Stimulated activated CD4-positive, alpha-beta T cell treated with anti-CD3 and anti-CD28 coated beads, Interleukin-15, amount 100 ng/mL, for 24 hours (primary cell): ENCODE measurements at regions not wholly inside any gene's neighbourhood (a gene's known extent, or its start where the extent isn't known, plus 50 kb on each side); places are given as distances from the start of the nearest gene placed in this dataset.

ENCODE experiments used
- DNase-seq: peaks from one replicate; pipeline ENCODE4 v3.0.0-alpha.2; 2020

DNA sequence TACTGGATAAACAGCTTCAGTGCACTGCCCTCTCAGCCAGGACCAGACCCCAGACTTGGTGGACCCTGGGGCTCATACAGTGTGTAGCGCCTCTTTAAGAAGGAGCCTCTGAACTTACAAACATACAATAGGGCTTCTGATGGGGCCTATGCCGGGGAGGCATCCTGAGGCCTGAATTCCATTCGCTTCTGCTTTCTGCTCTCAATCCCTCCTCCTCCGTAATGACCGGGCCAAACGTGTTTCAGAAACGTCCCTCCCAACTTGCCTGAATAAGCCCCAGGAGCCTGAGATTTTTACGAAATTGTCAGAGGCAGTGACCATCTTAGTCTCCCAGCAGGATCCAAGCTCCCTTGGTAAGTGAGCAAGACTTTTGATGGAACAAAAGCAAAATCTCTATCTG lies 128.1 kb upstream of the BOD1 start:
- DNase-seq: no peak

DNA sequence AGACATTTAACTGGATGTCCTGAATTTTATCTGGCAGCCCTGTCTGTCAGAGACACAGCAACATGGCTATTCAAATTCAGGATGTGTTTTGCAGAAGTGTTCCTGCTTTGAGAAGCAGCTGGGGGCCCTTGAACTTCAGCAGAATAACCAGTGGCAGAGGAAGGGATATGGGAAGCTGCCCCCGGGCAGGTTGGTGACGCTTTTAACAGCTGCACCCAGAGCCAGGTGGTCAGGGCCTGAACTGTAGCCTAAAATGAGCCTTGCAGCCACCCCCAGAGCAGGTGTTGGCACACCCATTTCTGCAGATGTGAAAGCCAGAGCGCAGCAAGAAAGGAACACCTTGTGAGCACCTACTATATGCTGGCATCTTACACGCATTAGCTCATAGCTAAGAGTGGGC lies 128.7 kb upstream of the BOD1 start:
- no peak for DNase-seq

DNA sequence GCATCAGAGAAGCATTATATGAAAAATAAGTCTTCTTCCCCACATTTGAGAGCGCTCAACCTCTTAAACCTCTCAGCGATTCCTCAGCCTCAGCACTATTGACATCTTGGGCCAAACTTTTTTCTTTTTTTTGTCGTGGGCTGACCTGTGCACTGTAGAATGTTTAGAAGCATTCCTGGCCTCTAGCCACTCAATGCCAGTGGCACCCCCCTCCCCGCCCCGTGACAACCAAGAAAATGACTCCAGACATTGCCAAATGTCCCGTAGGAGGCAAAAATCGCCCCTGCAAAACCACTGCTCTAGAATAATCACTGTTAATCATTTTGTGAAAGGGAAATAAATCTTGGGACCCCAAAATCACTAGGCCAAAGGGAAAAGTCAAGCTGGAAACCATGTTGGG lies 129.1 kb upstream of the BOD1 start:
- no peak for DNase-seq

DNA sequence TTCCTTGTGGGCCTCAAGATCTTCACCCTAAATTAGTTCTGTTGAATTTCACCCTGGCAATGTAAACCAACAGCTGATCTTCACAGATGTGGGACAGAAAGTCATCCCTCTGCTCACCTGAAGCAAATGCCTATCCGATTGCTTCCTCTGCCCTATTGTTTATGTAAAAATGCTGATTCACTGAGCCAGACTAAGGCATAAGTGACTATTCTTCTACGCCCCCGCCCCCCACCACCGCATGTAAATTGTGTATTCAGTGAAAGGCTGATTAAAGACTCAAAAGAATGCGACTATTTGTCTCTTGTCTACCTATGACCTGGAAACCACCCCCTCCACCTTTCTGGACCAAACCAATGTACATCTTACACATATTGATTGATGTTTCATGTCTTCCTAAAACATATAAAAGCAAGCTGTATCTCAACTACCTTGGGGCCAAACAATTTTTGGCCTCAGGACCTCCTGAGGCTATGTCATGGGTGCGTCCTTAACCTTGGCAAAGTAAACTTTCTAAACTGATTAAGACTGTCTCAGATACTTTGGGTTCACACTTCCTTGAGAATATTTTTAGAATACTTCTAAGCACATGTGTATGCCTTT lies 129.7 kb upstream of the BOD1 start:
- no peak for DNase-seq

DNA sequence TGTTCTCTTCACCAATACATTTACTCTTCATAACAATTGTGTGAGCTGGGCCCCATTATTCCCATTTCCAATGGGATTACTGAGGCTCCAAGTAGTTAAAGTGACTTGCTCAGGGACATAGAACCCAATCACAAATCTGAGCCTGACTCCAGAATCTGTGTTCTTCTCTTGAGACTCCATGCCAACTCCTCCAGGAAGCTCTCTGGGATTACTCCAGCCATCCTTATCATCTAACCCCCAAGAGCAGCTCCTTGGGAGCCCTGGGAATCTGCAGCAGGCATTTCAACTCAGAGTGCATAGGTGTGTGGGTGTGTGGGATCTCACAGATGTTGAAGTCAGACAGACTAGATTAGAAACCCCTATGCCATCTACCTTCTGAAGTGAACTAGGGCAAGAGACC lies 131.4 kb upstream of the BOD1 start:
- no peak for DNase-seq

DNA sequence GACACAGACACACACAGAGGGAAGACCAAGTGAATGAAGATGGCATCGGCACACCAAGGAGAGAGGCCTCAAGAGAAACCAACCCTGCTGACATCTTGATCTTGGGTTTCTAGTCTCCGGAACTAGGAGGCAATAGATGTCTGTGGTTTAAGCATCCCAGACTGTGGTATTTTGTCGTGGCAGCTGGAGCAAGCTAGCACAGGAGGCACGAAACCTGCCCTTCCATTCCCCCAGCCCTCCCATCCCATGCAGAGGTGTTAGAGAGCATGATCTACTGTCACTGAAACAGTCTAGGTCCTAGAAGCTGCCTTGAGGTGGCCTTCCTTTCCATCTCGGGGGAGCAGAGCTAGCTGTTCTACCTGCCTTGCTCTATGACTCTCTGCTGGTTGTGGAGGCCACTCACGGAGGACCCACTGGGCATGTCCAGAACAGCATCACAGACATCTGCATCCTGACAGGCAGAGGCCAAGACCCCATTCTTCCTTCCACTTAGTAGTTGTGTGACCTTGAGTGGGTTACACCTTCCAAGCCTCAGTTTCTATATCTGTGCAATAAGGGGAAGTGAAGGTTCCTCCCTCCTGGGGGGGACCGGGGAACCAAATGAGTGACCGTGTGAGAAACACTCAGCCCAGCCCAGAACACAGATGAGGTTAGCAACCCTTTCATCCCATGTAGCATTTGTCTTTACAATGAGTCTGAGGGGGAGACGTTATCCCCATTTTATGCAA lies 134.3 kb upstream of the BOD1 start:
- DNase-seq: no peak

DNA sequence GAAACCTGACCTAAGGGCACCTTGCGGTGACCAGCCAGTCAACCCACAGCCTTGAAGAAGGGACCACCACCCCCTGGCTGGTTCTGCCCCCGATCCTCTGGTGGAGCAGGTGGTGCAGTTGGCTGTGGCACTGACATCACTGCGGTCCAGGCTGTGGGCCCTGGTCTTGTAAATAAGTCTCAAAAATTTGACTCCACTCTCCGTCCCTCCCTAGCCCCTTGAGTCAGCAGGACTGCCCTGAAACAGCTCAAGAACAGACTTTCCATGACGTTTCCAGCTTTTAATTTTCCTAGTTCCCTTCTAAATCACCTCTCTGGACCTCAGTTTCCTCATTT lies 134.8 kb upstream of the BOD1 start:
- DNase-seq: no peak

DNA sequence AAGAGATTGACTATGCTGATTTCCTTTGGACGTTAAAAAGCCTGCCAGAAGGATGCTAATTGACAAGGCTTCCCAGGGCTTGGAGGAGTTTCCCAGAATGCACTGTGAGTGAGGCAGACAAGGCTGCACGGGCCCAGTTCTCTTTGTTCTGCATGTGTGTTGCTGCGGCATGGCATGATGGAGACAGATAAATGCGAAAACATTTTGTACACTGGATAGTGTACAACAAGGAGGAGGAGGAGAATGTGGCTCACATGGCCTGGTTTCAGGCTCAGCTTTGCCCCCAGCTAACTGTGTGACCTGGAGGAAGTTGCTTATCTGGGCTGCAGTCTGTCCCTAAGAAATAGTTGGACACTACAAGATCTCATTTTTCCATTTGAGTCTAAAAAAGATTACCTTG lies 135.5 kb upstream of the CPEB4 start:
- no peak for DNase-seq

DNA sequence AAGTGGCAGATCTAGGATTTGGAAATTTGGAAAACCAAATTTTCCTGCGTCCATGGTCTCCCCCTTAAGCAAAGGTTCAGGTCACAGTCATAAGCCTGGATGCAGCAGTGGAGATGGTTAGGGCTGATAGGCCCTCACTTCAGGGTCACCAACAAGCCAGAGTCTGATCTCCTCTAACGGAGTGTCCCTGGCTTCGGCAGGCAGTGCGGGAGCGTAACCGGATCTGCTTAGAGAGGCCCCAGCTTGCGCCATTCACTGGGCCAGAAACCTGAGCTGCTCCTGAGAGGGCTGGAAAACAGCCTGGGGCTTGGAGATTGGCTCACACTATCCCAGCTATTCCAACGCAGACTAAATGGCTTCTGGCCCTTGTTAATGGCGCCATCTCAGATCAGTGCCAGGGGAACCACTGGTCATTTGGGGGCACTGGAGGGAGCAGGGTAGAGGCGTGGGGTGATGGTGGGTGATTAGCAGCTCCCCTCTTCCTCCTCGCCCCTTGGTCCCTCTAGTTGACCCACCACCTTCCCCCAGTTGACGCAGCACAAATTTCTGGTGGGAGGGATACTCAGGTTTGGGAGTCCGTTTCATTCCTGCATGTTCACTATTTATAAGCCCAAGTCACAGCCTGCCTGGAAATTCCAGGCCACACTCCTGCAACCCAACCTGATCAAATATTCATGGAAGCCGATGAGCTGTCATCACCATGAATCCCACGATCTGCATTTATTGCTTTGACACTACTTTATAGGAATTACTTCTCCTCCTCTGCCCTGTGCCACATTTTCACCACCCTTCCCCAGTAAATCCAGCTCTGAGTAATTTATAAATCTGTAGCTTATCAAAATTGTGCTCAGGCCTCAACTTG lies 134.6 kb upstream of the CPEB4 start:
- no peak for DNase-seq

DNA sequence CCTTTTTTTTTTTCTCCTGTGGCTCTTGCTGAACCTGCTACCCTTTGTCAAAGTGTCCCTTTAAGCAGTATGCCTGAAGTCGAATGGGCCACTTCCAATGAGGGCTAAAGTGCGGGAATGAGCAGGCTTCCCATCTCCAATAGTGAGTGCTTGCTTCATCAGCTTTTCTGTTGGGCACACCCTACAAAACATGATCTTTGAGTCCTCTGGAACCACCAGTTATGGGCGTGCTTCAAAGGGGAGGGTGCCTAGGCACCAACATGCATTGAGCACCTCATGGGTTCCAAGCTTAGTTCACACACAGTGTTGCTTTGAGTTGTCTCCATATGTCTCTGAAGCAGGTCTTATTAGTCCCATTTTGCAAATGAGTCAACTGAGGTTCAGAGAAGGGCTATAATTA lies 132.8 kb upstream of the CPEB4 start:
- DNase-seq: no peak

DNA sequence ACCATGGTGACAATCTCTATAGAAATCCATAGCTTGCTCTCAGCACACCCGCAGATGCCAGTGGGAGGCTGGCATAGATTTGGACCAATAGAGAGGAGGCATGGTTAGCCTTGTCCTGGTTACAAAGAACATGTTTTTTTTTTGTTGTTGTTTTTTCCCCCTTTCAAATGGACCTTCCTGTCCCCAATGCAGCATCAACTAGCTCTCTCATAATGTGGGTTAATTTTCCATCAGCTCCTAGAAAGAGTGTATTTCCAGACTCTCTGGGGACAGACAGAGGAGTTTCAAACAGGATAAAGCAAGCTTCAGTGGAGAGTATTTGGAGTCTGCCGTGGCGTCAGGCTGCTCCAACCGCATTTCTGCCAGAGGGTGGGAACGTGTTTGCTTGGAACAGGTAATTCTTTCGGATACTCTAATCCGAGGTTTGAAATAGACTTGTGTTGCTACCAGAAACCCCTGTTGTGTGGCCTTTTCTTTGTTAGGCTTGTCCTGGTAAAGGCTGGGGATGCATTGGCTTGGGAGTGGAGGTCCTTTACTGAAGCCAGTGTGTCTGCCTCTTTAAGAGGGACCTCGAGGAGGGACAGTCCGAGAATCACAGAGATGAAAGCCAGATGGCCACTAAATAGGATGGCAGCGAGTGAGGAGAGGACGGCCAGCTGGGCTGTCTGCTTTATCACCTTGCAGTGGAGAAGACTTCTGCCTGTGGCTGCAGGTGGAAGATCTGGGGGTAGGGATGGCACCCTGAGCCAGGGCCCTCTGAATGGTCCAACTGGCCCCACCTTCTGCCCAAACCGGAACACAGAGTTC lies 130.5 kb upstream of the CPEB4 start:
- no peak for DNase-seq

DNA sequence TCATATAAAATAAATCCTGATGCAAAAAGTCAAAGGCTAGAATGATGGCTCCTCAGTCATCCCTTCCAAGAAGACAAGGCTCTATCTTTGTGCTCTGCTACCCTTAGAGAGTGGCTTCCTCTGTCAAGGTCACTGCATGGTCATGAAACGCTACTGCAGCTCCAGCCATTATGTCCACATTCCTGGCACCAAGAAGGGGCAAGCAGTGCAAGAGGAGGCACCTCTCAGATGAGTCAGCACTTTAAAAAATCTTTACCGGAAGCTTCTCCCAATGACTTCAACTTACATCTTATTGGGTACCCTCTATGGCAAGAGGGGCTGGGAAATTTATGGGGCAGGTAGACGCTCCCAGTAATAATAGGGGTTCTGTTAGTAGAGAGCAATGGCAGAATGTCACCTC lies 129.5 kb upstream of the CPEB4 start:
- no peak for DNase-seq

DNA sequence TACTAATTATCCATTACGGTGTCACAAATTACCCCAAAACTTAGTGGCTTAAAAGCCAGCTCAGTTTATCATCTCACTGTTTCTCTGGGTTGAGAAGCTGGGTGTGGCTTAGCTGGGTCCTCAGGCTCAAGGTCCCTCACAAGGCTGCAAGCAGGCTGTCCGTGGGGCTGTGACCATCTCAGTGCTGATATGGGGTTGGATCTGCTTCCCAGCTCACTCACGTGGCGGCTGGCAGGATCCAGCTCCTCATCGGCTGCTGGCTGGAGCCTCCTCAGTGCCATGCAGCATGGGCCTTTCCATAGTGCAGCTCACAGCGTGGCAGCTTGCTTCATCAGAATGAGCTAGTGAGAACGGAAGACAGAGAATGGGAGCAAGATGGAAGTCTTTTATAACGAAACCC lies 128.5 kb upstream of the CPEB4 start:
- no peak for DNase-seq

DNA sequence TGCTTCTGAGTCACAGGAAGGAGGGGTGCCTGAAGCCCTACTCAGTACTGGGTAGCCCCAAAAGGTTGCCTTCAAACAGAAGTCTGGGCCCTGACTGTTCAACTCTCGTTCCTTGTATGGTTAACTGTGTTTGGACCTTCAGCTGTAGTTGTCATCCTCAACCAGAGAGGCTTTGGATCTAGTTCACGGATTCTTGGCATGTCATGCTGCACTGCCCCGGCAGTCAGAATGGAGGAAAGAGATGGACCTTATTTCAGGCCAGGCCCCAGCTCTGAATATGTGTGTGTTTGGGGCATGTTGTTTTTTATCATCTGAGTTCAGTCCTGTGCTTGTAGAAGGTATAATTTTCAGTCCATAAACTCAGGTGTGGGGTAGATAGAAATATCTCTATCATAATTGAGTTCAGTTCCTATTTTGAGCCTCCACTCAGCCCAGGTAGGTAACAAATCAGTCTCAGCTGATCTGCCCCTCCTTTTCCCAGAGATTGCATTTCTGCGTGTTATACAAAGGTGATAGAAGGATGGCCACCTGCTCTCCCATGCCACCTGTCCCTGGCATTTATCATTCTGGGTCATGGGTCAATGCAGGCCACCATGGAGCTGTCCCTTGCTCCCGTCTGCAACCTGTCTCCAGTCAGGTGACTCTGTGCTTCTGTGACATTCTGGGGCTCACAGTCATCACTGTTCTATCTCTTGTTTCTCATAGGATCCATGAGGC lies 127.5 kb upstream of the CPEB4 start:
- DNase-seq: no peak

DNA sequence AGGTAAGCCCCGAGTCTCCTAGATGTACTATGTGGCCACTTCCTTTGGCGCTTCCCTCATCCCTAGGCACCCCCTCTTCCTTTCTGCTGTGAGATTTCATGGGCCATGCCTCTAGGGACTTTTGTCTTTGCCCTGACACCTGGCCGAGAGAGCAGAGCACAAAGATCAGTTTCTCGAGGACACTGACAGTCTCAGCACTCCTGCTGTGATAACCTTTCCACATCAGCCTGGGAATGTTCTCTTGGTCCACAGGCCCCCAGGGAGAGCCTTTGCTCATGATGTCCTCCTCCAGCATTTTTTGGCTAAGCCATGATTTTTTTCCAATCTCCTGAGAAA lies 127.0 kb upstream of the CPEB4 start:
- no peak for DNase-seq

DNA sequence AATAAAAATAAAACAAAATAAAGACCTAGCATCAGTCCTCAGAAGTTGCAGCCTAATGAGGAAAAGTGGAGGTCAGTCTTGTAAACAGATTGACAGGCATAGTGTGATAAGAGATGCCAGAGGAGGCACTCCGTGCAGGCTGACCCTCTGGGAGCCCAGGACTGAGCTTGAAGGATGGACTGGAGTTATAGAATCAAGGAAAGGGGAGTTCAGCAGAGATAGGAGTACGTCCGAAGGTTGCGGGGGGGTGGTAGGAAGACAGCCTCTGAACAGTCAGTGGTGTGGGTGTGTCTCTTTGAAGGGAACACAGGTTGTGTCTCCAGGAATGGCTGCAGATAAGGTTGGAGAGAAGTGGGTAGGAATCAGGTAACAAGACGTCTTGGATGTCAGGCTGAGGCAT lies 126.1 kb upstream of the CPEB4 start:
- DNase-seq: no peak

DNA sequence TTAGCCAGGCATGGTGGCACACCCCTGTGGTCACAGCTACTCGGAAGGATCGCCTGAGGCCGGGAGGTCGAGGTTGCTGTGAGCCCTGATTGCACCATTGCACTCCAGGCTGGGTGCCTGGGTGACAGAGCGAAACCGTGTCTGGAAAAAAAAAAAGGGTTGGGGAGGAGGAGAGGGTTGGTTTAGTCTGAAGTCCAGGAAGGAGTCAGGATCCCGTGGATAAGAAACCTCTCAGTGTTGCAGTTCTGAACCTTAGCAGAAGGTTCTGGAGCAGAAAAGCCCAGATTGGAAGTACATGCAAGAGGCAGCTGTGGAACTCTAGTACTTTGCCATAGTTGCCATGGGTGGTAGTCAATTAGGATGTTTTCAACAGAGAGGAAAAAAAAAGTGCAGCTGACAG lies 125.2 kb upstream of the CPEB4 start:
- no peak for DNase-seq

DNA sequence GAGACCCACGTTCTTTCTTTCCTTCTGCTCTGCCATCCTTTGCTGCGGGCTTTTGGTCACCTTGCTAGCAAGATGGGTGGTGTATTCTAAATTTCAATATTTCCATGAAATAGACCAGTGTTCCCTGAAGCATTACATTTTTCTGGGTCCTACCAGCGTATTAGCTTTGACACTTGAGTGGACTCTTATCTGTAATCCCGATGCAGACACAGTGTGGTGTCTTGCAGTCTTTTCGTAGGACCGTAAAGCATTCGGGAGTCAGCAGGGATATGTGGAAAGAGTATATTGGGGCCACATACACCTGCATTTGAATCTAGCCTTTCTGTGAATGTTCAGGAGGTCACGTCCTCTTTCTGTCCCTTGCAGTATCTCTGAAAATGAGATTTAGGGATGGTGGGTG lies 124.7 kb upstream of the CPEB4 start:
- no peak for DNase-seq

DNA sequence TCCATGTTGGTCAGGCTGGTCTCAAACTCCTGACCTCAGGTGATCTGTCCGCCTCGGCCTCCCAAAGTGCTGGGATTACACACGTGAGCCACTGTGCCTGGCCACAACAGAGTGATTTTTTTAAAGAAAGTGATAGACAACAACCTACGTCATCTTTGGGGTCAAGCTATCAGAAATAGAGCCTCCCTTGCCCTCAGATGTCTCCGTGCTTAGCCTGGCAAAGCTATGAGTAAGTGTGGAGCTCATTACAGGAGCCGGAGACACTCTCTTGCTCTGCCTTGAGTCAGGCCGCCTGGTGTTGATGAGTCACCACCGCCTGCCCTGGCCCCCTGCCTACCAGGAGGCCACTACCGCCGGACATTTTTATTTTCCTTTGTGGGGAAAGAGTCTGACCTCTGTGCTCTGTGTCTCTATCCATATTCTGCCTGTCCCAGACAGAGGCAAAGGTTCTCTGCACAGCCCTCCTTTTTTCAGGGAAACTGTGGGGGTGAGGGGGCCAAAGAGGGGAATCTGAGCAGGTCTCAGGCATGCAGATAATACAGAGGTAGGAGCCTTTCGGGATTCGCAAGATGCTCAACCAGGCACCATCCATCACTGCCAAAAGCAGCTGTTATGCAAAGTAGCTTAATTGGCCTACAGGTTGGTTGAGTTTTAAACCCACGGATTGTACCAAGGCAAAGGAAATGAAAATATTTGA lies 123.7 kb upstream of the CPEB4 start:
- DNase-seq: no peak

DNA sequence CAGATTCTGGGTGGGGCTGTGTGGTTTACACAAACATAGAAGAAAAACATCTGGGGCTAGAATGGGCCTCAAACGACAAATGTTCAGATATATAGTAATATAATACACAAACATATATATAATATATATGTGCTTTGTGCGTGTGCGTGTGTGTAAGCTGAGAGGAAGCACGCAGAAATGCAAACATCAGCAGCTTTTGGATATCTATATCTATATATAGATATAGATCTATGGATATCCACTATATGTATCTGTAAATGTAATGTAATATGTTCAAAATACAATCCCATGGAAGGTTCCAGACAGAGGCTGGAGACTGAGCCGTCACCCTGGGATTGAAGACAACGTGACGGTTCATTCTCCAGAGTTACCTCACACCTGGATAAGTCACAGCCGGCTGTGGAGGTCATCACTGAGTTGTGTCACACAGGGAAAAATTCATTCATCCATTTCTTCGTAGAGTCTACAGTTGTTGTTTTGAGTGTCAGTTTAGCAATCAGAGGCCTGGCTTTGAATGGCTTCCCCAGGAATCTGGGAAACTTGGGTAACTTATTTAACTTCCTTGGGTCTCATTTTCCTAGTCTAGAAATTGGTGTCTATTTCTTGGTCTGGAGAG lies 123.0 kb upstream of the CPEB4 start:
- DNase-seq: no peak

DNA sequence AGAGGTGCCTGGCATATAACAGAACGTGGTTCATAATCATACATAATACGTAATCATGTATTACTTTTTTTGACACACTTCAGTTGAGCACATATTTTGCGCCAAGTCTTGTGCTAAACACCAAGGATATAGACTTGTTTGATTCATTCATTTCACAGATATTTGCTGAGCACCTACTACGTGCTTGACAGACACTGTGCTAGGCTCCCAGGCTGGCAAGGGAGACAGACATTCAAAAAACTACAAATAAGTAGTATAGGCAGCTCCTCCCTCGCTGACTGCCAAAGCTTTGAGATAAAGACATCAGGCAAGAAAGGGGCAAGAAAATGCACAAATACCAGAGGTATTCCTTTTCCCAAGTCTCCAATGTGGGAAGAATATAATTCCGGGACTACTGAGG lies 122.5 kb upstream of the CPEB4 start:
- DNase-seq: no peak
